HG03135 (cell line): ENCODE measurements at regions not wholly inside any gene's neighbourhood (a gene's known extent, or its start where the extent isn't known, plus 50 kb on each side); places are given as distances from the start of the nearest gene placed in this dataset.

ENCODE experiments used
- ATAC-seq: cut with Tn5 transposase; IDR thresholded peaks from one replicate; pipeline ENCODE4 v1.9.1; 2021; ENCODE audit warnings: mild to moderate bottlenecking, moderate library complexity; ENCODE audit not compliant: unreplicated experiment

DNA sequence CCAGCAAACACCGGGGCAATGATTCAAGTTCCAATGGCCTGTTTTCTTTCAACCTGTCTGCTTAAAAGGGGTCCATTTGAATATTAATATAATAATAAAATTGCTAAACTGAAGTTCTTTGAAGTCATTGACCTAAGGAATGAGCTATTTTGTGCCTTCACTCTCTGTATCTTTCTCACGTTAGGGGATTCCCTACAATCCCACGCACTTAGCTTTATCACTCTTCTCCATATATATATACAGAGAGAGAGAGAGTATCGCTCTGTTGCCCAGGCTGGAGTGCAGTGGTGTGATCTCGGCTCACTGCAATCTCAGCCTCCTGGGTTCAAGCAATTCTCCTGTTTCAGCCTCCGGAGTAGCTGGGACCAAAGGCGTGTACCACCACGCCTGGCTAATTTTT lies 83.9 kb upstream of the NWD2 start:
- ATAC-seq, result no peak

DNA sequence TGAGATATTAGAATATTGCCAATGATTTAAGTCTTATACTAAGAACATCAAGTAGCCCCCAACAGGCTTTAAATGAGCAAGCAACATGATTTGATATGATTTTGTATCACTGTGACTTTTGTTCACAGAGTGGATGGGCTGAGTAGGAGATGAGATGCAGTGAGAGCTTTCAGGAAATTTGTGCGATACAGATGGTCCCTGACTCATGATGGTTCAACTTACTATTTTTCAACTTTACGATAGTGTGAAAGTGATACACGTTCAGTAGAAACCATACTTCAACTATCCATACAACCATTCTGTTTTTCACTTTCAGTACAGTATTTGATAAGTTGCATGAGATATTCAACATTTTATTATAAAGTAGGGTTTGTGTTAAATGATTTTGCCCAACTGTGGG lies 78.7 kb upstream of the NWD2 start:
- no peak for ATAC-seq

DNA sequence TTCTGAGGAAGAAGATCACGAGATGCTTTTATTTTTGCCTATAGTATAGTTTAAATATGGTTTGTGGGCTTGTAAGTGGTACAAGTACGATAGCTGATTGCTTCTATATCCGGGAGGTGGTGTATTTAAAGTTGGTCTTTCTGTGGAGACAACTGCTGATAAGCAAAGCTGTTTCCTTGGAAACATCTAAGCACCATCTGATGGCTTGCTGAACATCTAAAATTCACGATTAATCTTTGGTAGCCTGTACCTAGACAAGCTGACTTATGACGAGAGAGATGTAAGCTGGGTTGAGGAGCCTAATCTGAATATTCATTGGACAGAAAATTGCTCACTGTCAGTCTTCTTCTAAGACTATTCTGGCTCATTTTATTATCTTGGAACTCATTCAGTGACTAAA lies 74.6 kb upstream of the NWD2 start:
- no peak for ATAC-seq

DNA sequence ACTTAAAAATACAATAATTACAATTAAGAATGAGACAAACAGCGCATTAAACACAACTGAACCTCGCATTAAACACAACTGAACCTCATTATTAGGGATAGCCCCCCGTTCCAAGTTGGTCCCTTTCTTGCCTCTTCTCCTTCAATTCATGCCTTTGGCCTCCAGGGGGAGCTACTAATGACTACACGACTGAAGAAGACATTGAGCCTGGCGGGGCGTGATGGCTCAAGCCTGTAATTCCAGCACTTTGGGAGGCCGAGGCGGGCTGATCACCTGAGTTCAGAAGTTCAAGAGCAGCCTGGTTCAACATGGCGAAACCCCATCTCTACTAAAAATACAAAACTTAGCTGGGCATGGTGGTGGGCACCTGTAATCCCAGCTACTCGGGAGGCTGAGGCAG lies 56.4 kb upstream of the NWD2 start:
- no peak for ATAC-seq
